ENCODE measurements at regions not wholly inside any gene's neighbourhood (a gene's known extent, or its start where the extent isn't known, plus 50 kb on each side); places are given as distances from the start of the nearest gene placed in this dataset.

- TF ChIP-seq POLR2A (IDR thresholded peaks at IDR 0.05) (no peak), POLR2AphosphoS5 (IDR thresholded peaks at IDR 0.05) (no peak)
- TF ChIP-seq, protein P1, sequence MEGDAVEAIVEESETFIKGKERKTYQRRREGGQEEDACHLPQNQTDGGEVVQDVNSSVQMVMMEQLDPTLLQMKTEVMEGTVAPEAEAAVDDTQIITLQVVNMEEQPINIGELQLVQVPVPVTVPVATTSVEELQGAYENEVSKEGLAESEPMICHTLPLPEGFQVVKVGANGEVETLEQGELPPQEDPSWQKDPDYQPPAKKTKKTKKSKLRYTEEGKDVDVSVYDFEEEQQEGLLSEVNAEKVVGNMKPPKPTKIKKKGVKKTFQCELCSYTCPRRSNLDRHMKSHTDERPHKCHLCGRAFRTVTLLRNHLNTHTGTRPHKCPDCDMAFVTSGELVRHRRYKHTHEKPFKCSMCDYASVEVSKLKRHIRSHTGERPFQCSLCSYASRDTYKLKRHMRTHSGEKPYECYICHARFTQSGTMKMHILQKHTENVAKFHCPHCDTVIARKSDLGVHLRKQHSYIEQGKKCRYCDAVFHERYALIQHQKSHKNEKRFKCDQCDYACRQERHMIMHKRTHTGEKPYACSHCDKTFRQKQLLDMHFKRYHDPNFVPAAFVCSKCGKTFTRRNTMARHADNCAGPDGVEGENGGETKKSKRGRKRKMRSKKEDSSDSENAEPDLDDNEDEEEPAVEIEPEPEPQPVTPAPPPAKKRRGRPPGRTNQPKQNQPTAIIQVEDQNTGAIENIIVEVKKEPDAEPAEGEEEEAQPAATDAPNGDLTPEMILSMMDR (IDR thresholded peaks at IDR 0.05 in 8 of 11, conservative IDR thresholded peaks at IDR 0.05 in 3 of 11): no peak
Observed at GRCh38 chr4:14111730-14112181, 484.2 kb upstream of the BOD1L1 start.

Measured in spleen (tissue), 7 donors.